ENCODE measurements at regions not wholly inside any gene's neighbourhood (a gene's known extent, or its start where the extent isn't known, plus 50 kb on each side); places are given as distances from the start of the nearest gene placed in this dataset.
"Not testable (repeated sequence)": the region's sequence is repeated elsewhere in the genome, so short reads cannot be mapped to it uniquely, and the experiment has no call there.

DNA sequence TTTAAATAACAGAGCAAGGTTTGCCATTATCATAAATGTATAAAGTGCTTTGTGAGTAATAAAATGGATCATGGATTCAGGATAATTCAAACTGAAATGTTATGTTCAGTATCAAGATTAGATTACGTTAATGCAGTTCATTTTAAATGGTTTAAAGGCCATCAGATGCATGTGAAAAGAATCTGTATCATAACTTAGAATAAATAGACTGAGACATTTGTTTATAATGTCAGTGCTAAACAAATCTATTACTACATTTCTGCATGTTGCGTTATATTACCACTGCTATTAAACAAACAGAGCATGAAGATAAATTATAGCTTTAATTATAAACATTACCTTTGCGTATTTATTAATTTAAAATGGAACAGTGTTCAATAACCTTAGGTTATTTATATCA, 160.2 kb downstream of the TOX3 start:
- DNase-seq, result no peak

DNA sequence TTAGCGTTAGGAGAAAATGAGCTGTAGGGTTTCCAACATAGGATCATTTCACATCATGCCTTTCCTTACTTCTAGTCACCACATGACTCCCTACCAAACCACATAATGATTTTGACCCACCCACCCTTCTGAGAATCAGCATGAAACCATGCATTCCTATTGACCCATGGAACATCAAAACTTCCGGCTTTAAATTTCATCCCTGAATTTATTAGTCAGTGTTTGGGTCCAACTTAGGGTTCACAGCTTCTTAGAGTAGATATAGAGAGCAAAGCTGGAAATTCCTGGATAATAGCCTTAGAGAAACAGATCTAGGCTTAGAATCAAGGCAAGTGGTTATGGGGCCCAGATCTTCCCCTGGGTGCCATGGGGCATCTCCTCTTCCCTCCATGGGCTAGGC, 162.6 kb downstream of the TOX3 start:
- no peak for DNase-seq

DNA sequence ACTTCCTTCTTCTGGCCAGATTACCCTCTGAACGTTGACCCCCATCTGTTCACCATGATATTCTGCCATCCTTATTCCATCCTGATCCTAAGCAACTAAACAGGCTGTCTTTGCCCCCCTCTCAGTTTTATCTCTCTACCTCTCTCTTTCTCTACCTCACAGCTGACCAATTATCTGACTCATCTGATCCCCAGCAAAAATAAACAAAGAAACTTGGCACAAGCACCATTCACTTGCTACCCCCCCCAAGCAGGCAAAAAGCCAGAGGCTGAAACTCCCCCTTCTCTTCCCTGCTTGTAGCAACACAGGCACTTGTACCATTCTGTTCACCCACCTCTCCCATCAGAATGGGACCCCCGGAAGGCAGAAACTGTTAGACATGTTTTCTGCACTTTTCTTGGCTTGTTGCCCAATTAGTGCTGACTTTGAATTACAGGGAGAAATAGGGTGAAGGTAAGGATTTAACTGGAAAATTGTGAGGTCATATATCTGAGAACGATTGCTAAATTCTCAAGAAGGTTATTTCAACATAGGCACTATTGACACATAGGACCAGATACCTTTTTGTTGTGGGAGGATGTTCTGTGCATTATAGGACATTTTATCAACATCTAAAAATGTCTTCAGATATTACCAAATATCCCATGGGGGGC, 163.2 kb downstream of the TOX3 start:
- DNase-seq, result no peak

DNA sequence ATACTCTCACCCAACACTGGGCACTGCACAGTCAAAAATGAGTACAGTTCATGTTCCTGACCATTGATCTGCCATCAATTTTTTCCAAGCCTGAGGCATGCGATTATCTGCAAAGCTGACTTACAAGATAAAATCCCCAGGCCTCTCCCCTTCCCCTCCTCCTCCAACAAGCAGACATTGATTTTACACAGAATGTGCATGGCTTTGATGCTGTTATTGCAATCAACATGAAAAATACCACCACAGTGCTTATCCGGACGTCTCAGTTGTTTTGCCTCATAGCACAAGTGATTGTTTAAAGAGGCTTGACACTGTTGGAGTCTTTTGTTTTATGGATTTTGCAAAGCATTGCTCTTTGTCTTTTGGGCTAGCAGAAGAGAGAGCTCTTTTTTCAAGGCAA, 163.8 kb downstream of the TOX3 start:
- DNase-seq, result peak; percentile 36

DNA sequence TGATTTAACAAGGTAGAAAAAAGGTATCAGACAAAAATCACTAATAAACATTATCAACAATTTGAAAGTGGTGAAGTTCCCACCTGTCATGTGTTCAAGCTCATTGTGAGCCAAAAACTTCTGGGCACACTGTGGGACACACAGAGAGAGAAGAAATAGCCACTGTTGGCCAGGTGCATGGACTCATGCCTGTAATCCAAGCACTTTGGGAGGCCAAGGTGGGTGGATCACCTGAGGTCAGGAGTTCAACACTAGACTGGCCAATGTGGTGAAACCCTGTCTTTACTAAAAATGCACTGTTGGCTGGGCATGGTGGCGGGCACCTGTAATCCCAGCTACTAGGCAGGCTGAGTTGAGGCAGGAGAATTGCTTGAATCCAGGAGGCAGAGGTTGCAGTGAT, 167.4 kb downstream of the TOX3 start:
- no peak for DNase-seq

DNA sequence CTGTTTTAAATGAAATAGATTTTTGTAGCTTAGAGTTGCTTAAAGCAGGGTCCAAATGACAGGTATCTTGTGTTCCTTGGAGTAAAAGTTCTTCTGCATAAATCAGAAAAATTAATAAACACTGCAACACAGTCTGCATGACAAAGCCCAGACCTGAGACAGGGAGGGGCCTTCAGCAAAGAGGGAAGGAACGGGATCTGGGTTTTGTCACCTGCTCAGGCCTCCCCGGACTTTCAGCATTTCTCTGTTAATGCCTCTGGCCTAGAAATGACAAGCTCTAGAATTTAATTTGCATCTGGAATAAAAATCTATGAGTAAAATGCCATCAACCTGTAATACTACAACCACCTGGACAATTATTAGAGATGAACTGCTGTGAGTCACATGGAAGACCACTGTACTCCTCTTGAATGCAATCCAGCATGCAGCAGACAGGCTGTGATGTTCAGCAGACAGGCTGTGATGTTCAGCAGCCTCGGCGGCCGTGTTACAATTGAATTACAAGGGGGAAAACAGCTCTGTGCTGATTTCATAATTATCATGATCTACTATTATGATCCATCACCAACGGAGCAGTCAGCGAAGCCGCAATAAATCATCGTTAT, 170.2 kb downstream of the TOX3 start:
- DNase-seq, result no peak

DNA sequence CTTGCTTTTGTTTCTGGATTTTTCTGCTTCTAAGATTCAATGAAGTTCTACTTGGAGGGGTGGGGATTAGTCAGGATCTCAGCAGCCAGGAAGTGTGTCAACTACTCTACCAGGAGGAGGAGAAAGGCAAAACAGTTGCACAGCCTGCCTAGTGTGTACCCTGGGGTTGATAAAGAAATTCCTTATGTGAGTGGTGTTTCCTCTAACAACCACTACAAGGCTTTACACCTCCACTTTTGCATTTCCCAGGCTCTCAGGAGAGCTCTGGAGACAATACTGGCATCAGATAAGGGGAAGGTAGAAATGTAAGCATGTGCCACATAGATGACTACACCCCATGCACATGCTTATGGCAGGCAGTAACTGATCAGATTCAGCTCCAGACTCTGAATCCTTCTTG, 174.6 kb downstream of the TOX3 start:
- DNase-seq, result no peak

DNA sequence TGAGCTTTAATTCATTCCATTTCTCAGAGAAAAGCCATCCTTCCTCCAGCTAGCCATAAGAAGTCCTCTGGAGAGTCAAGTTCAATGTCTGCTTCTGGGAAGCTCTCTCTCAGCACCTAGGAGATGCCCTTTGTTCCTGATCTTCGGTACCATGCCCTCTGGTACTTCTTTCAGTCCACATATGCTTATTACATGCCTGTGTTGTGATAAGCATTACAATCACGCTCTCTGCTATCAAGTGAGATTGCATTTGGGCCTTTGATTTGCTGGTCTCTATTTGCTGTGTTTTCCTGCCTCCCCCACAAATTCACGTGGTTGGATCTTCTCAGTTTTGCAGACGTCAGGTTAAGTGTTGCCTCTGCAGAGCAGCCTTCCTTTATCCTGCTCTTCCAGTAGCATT, 178.1 kb downstream of the TOX3 start:
- DNase-seq, result no peak

DNA sequence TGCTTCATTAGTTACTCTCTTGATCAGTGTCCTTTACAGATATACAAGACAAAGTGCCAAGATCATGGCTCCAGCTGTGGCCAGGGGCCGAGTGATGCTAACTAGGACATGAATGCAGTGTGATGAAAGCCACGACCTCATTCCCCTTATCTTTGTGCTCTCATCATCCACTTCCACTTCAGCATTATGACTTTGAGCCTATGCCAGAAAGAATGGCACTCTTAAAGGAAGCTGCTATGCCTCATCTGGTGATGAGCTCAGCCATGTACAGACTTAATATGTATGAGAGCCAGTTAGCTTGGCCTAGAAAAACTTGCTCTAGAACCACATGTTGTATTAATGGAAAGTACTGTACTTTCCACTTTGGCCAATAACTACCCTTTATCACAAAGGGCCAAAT, 179.1 kb downstream of the TOX3 start:
- DNase-seq, result no peak

DNA sequence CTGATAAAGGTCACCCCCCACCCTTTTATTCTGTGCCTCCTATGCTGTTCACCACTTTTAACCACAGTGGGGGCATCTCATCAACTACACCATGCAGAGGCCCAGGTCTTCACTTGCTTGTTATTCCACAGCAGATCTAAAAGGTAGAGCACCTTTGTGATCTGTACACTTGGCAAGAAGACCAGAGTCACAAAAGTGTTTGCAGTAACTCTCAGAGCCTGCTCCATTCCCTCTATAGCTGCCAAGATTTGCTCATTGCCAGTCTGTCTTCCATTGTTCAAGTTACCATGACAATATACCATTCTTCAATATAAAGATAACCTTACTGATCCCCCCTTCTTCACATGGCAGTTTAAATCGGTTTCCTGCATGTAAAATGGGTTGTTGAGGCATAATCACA, 180.0 kb downstream of the TOX3 start:
- DNase-seq, result no peak

DNA sequence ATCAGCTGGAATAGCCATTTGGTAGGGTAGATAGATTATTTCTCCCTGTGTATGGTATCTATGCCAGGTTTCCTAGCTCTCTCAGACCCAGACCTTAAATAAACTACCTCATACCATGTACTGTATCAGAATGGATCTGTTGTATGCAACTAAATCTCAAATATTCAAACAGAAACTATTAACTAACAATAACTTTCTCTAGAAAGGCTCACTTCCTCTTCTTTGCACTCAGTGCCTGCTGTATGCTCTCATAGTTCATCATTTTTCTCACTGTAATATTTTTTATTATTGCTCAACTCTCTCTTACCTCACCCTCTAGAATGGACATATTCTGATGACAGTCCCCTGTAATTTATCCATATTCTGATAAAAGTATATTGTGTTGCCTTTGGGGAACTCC, 182.4 kb downstream of the TOX3 start:
- no peak for DNase-seq

DNA sequence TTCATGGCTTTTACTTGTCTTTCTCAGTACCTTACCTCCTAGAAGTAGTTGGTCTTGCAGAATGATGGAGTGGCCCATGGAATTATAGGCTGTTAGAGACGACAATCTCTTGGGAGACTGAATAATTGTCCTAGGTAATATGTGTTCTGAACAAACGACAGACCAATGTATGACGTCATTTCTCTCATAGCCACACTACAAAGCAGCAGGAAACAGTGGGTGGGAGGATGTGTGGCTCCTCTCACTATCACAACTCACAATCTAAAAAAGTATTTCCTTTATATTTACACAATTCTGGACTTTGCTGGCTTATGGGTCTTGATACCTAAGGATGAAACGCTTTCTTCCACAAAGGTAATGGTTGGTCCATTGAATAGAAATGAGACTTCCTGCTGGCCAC, 183.9 kb downstream of the TOX3 start:
- DNase-seq, result no peak

DNA sequence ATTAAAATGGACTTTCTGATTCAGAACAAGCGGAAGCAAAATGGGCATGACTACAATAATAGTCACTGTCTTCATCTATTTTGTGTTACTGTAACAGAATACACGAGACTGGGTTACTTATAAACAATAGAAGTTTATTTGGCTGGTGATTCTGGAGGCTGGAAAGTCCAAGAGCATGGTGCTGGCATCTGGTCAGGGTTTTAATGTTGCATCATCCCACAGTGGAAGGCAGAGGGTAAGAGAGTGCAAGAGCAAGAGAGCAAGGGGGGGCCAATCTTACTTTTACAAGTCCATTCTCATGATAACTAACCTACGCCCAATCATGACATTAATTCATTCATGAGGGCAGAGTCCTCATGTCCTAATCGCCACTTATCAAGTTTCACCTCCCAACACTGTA, 189.2 kb downstream of the TOX3 start:
- no peak for DNase-seq

DNA sequence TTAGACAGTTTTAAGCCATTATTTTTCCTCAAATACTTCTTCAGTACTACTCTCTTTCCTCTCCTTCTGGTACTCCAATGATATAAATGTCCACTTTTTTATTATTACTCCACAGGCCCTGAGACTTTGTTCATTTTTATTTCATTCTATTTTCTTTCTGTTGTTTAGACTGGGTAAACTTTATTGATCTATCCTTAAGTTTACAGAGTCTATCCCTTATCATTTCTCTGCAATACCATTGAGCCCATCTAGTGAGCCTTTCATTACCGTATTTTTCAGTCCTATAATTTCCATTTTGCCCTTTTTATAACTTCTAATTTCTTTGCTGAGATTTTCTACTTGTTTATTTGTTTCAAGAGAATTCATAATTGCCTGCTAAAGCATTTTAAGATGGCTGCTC, 193.7 kb downstream of the TOX3 start:
- no peak for DNase-seq

DNA sequence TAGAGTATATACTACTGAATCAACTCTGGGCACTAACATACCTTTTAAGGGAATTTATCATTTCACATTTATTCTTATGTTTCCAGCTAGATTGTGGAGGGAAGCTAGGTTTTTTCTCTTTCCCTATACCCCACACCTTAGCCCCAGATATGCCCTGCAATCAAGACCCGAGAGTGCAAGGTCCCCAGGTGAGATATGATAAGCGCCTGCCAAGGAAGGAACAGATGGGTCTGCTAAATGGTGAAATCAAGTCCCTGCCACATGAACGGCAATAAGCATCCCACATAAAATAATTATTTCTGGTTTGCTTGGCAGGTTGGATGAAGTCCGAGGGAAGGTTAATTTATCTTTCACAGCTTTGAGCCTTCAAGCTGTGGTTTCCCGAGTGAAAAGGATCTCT, 195.5 kb downstream of the TOX3 start:
- DNase-seq, result no peak

DNA sequence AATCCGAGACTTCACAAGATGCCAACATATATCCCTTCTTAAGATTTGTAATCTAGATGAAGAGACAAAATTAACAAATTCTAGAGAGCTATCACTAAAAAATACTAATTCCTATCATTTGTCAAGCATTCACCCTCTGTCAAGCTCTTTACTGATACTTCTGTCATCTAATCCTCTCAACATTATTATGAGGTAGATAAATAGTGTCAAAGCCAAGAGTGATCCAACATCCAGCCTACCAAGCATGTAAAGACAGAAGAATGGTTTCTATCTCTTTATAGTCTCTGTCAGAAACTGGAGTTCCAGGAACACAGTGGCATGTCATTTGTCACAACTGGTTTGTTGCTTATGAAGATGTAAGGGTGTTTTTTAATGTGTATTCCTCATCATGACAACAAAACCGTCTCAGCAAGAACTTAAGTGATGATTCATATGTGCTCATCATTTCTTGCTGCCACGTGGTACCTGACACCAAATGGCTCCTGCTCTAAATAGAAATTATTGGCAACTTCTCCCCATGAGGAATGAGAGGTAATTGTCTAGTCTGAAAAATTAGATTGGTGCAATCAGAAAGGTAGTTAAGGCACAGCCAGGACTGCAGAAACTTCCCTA, 196.8 kb downstream of the TOX3 start:
- no peak for DNase-seq

DNA sequence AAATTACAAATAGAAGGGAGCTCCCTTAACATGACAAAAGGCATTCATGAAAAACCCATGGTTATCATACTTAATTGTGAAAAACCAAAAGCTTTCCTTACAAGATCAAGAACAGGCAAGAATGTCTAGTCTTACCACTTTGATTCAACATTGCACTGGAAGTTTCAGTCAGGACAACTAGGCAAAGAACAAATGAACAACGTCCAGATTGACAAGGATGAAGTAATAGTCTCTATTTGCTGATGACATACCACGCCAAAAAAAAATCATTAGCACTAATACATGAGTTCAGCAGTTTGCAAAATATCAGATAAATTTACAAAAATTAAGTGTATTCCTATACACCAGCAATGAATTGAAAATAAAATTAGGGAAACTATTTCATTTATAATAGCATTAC, 200.2 kb downstream of the TOX3 start:
- DNase-seq, result no peak

DNA sequence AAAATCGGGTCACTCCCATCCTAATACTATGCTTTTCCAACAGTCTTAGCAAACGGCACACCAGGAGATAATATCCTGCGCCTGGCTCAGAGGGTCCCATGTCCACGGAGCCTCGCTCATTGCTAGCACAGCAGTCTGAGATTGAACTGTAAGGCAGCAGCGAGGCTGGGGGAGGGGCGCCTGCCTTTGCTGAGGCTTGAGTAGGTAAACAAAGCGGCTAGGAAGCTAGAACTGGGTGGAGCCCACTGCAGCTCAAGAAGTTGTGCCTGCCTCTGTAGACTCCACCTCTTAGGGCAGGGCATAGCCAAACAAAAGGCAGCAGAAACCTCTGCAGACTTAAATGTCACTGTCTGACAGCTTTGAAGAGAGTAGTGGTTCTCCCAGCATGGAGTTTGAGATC, 213.3 kb downstream of the TOX3 start:
- DNase-seq, result not testable (repeated sequence)

DNA sequence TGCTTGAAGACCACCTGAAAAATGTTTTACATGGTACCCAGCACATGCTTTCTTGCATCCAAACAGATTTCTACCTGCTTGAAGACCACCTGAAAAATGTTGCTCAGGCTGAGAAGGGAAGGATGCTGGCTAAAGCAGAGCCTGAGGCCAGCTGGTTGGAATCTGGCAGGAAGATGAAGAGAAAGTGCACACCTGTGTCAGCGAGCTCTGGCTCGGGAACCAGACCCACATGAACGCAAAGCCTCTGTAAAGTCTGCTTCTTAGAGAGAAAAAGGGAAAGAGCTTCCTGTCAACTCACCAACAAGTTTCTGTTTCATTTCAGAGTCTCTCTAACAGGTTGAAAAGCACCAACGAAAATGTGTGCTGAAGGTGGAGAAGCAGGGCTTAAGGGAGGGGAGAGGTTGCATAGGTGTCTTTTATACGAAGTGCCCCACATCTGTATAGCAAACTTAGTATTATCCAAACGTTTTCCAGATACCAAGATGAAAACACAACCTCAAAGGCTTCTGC, 226.0 kb downstream of the TOX3 start:
- no peak for DNase-seq

DNA sequence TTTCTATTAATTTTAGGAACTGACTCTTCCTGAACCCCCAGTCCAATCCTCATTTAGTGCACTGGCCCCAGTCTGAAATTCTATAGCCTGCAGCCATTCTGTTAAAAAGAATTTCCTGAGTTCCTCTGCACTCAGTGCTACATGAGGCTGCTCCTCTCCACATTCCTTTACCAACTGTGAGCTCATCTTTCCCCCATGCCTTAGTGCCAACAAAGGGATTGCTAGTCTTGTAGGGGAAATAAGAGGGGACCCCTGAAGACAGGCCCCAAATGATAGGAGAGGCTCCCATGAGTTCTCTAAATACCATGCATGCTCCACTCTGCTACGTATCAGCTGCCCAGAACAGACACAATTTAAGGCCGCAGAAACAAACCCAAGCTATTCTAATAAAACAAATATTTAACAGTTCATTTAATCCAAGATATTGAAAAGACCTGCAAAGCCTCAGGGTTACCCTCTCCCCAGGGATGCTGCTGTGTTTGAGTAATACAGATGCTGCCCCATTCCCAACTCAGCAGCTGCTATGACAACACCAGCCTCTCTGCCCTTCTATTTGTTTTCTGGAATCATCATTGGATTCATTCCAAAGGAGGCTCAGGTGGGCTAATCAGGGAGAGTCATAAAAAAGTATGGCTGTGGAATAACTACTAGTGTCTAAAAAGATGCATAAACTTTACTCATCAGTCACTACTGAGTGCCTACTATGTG, 228.5 kb downstream of the TOX3 start:
- DNase-seq, result peak; percentile 48

DNA sequence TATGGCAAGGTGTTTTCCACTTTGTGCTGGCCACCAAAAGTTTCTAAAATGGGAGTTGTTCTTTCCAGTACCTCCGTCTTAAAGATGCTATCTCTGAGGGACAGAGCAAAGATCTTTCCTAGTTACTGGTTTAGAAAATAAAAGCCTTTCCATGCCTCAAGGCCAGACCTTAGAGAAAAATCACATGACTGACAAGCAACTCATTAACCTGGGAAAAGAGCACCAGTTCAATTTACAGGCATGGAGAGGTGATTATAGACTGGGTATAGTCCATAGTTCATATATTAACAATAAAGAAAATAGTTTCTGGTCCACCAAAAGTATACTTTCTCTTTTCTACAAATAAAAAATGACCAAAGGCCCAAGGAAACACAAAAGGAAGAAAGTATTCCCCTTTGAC, 230.7 kb downstream of the TOX3 start:
- no peak for DNase-seq

DNA sequence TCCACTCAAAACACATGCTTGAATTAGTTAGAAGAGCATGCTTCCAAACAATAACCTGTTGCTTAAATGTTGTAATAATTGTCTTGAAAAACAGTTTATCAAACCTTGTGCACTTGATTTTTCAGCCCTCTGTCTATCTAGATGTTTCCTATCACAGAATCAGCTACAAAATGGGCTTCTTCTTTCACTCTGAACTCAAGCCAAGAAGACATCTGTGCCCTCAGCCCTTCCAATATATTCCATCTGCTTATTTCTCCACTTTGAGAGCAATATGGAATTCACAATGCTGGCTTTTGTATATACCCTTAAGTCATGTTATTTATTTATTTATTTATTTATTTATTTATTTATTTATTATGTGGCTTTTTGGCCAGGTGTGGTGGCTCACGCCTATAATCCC, 234.2 kb downstream of the TOX3 start:
- no peak for DNase-seq

DNA sequence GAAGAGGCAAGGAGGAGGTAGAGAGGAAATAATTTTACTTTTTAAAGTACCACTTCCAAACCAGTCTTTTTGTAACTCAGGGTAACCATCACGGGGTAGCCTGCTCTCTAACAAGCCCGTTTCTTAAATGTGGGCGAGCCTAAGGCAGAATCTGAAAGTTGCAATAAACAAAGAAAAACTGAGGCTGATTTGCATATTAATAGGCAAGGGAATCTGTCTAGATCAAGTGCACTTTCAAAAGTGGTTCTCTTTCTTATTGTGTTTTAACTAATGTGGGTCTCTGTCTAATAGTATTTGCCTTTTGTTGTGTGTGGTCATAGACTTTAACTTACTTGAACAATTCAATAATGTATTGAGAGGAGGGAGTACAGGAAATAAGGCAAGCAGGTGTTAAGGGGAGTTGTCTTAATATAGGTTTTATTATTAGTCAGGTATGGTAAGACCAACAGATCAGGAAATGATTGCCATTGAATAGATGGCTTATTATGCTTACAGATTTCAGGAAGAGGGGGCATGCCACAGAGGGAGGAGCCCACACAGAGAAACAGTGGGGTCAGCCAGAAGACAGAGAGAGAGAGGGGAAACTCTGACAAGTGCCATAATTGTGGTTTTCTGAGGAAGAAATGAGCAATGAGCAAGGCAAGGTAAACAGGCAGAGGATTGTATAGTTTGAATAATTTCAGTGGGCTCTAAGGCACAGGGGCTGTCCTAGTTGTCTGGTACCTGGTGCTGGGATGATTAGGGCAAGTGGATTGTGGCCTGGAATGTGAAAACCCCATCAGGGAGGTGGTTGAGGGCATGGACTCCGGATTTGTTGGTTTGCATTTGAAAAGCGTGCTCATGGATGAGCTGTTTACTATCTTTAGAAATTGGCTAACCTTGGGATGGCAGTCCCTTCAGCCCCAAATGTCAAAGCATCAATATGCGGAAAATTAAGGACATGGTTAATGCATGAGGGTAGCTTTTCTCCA, 237.2 kb downstream of the TOX3 start:
- no peak for DNase-seq

All from eye (tissue), 1 donor.